HG03064 (cell line): ENCODE measurements at regions not wholly inside any gene's neighbourhood (a gene's known extent, or its start where the extent isn't known, plus 50 kb on each side); places are given as distances from the start of the nearest gene placed in this dataset.

Experiments
- ATAC-seq: cut with Tn5 transposase; IDR thresholded peaks from one replicate; pipeline ENCODE4 v1.9.1; 2021; ENCODE audit warnings: low read depth; ENCODE audit not compliant: unreplicated experiment

DNA sequence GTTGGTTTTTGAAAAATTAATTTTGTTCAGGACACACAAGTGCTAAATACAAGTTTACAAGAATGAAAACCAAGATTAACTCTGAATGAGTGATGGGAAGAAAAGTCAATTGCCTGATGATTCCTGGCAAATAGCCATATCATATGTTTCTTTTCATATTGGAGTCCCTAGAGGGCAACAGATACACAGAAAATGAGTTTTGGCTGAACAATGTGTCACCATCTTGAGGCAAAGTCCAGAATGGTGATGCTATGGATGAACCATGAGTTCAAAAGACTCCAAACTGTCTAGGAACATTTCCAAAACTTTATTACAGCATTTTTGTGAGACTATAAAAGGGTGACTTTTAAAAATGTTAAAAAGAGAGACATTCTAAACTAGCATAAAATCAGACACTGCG, 382.9 kb downstream of the TMEM161B start:
- ATAC-seq = no peak

DNA sequence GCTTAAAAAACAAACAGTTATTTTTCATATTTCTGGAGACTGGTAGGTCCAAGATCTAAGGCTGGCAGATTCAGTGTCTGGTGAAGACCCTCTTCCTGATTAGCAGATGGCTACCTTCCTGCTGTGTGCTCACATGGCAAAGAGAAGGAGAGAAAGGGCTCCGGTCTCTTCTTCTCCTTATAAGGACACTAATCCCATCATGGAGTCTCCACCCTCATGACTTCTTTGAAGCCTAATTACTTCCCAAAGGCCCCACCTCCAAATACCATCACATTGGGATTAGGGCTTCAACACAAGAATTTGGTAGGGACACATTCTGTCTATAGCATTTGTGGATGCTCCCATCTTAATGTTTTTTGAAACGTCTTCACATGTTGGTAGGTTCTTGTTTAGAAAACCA, 391.1 kb downstream of the TMEM161B start:
- ATAC-seq = no peak

DNA sequence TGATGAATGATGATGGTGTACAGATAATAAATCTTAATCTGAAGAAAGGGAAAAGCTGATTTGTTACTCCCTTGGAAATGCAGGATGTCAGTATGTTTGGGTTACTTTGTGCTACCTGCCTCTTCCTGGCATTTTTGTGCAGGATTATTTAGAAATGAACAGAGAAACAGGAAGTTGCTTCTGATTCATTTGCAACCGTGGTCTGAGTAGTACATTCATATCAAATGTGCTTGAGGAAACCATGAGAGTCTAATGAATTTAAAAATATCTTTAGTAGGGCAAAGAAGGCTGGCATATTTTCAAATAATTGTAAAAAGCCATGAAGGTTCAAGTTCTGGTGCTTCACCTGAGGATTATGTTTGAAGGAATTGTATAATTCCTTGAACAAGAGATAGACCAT, 391.6 kb downstream of the TMEM161B start:
- ATAC-seq = no peak

DNA sequence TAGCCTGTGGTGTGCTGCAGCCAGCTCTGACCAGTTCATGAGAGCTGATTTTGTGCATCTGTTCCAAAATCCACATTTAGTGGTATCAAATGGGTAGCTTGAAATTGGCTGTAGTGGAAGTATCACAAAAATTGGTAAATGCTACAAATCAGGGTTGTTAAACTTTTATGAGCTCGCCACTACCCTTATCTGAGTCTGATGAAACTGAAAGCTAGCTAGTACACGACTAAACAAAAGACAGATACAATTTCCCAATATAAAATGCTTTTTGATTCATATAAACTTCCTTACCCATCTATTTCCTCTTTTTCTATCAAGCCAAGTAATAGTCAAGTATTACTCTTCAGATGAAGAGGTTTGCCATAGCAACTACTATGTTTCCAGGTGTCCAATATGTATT, 392.0 kb downstream of the TMEM161B start:
- no peak for ATAC-seq

DNA sequence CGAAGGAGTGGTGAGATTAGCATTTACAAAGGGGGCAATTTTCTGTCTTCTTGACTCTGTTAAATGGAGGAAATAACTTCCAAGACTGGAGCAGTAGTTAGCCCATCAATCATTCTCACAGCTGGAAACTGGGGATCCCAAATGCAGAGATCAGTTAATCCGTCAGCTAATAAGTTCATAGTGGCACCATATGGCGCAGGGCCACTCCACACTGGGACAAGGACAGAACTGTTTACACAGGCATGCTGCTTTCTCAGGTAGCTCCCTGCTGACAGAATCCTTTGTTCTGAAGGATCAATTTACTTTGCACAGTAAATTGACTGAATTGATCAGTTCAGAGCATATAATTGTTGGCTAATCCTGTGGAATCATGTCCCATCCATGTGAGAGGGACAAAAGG, 395.7 kb downstream of the TMEM161B start:
- ATAC-seq = no peak

DNA sequence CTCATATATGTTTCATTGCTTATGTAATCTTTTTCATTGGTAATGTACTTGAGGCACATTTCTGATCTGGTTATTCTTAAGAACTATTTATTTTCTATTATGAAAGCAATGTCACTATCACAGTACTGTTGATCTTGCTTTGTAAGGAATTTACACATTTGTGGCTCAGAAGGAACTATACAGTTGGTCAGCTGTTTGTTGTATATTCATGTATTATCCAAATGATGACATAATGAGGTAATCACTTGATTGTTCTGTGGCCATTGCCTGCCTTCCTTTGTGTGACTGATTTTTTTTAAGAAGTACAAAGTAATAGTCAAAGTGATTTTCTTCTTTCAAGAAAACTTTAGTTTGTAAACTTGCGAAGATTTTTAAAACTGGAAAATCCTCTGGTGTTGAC, 399.9 kb downstream of the TMEM161B start:
- ATAC-seq = no peak

DNA sequence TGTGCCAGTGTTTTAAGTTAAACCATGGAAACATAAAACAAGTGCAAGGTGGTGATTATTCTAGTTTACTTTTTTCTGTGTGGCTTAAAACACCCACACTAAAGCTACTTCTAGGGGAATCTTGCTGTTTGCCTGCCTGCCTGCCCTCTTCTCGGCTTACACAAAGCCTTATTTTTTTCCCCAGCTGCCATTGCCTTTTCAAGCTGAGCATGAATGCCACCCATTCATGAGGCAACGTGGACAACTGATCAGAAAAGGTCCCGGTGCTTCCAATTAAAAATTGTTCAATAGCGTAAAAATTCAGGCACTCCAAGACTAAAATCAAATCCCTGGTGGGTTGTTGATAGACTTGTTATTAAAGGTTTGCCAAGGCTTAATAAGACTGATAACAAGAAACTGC, 401.4 kb downstream of the TMEM161B start:
- no peak for ATAC-seq

DNA sequence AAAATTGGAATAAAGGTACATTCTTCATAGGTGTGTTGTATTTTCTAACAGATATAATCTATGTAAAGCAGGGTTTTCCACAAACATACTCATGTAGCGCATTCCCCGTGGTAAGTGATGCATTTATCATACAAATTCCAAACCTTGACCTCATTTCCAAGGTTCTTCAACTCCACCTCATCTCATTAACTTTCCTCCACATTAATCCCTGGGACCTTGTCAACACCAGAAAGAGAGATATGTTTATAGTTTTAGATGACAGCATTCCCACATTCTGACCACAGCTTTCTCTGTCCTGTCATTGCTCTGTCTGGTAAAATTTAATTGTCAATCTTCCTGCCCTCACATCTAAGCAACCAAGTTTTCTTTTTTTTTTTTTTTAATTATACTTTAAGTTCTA, 415.1 kb downstream of the TMEM161B start:
- no peak for ATAC-seq

DNA sequence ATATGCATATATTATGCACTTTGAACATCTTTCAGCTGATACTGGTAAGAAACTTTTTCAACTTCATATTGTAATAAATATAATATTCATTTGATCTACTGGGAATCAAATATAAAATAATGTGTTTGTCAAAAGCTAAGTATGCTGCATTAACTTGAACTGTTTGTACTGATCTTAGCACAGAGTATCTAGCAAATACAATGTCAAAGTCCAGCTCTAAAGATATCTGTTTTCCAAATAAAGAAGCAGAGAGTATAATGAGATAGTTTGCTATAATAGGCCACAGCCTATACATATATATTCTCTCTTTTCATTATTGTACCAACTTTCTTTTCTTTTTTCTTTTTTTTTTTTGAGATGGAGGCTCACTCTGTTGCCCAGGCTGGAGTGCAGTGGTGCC, 417.0 kb downstream of the TMEM161B start:
- ATAC-seq = no peak

DNA sequence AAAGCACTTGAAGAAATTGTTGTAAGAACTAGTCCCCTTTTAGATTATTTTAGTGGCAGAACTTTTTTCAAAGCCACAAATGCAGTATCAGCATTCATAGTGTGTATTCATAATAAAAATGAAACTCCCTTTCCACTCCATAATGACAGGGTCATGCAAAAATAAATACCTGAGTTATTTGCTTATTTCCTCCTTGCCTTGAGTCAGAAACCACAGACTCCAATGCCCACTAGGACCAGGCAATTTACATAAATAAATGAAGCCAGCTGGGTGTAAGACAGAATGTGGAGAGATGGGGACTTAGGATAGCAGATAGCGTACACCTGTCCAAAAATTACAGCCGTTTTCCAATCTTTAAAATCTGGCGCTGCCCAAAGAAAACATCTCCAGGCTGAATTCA, 417.8 kb downstream of the TMEM161B start:
- ATAC-seq = no peak

DNA sequence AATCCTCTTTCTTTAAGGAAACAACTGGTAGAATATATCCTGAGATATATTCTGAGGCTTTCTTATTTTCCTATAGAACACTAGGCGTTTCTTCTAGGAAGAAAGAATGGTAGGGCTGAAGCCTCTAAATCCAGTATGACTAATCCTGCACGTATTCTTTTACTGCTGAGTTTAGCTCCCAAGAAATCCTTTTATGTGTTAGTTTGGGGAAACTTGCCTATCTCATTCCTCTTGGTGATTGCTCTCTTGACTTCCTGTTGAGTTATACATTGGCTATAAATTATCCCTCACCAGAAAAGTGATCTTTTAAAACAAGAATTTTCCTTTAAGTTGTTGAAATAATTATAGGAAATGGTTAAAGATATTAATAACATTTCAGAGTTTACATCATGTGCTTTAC, 422.9 kb downstream of the TMEM161B start:
- no peak for ATAC-seq

DNA sequence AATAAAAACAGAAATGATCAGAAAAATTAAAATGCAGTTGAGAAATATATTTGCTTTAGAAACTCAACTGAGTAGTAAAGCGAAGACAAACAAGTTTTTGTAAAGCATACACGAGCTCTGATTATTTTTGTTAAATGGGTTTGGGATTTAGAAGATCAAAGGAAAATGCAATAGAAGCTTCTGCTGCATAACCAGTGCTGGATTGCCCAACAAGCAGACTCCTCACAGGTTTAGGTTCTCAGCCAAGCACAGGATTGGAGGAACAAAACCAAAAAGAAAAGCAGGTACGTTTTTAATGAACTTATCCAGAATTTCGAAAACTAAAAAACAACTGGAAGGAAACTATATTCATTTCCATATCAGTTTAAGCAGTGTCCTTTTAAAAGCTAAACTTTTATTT, 423.8 kb downstream of the TMEM161B start:
- ATAC-seq = no peak

DNA sequence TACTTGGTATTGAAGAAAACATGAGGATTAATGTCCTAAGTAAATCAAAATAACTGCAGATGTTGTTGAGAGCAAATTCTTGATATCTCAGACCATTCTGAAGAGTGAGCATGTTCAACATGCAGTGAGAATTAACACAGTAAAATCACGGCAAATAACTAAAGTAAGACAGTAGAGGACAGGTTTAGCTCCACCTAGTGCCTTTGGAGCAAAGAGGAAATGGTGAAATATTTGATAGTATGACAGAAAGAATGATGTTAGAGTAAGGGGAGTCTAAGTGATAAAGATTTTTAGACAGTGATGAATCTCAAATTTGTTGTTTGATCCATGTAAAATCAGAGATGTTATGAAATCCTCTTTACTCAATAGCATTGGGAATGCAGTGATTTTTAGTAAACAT, 424.2 kb downstream of the TMEM161B start:
- no peak for ATAC-seq

DNA sequence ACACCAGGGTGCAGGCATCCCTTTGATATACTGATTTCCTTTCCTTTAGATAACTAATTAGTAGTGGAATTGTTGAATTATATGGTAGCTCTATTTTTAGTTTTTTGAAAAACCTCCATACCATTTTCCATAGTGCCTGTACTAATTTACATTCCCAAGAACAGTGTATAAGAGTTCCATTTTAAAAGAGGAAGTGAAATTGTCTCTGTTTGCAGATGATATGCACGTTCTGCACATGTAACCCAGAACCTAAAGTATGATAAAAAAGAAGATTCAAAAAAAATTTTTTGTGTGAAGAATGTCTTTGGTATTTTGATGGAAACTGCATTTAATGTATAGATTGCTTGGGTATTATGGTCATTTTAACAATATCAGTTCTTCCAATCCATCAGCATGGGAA, 424.0 kb upstream of the CCNH start:
- no peak for ATAC-seq

DNA sequence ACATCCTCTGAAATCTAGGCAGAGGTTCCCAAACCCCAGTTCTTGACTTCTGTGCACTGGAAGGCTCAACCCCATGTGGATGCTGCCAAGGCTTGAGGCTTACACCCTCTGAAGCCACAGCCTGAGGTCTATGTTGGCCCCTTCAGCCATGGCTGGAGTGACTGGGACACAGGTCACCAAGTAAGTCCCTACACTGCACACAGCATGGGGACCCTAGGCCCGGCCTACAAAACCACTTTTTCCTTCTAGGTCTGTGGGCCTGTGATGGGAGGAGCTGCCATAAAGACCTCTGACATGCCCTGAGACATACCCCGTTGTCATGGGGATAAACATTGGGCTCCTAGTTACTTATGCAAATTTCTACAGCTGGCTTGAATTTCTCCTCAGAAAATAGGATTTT, 418.8 kb upstream of the CCNH start:
- no peak for ATAC-seq

DNA sequence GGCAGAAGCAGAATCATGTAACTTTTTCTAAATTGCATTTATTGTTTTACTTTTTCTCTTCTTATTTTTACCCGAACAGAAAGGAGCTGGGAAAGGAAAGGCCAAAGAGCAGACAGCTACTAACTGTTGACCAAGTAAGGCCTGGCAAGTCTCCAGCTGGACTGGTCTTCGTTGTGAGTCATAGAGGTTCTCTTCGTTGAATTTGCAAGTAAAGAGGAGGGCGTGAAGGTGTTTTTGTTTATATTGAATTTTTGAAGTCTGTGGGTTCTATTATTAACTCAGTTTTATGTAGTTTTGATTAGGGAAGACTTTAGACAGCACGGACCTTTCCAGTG, 416.5 kb upstream of the CCNH start:
- no peak for ATAC-seq

DNA sequence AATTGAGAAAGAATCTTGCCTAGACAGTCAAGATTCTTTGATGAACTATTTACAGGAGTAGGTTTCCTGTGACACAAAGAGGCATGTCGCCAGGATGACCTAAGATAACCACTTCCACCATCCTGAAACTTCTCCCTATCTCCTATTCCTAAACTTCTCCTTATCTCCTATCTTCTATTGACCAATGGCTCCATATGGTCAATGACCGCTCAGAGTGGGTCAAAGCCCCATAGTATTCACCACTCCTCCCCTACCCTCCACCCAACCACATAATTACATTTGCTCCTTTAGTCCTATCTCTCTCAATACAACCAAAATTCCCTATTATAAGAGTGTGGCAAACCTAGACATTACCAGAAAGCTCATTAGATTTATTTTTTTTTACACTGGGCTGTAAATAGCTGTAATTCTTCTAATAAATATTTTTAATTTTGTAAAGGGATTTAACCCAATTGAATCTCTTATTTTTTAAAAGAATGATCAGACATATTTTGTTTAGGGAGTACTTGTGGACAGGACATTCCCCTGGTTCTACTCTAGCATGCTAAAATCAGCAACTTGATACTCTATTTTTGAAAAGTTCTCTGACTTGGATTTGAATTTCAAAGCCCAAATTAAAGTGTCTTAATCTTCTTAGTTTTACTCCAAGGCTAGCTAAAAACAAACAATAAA, 416.0 kb upstream of the CCNH start:
- ATAC-seq = no peak

DNA sequence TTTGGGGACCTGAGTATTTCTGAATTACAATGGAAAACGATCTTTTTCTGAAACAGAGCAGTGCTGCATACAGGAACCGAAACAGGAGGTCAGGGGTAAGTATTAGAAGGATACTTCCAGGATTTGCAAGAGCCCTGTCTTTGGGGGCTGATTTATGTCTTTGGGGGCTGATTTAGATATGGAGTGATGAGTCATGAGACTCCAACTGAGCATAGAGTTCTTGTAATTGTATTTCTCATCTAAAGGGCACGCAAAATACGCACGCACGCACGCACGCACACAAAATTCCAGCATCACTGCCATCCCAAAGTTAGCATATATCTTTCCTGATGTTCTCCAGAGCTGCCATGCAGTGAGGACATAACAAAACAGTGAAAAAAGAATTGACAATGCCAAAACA, 414.8 kb upstream of the CCNH start:
- no peak for ATAC-seq

DNA sequence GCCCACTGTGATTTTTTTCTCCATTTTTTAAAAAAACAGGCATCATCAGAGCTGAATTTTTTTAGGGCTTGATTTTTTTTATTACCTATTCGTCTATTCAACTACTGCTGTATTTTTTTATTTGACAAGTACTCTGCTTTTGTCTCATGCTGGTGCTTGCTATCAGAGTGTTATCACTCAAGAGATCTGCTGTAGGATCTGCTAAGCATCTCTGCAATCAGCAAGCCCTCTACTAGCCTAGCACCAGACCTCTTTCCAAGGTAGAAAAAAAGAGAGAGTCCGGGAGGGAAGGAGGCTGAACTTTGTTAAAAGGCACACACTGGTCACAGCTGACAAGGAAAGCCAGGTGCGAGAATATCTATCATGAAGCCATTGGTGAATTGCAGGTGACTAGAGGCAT, 413.8 kb upstream of the CCNH start:
- ATAC-seq = no peak

DNA sequence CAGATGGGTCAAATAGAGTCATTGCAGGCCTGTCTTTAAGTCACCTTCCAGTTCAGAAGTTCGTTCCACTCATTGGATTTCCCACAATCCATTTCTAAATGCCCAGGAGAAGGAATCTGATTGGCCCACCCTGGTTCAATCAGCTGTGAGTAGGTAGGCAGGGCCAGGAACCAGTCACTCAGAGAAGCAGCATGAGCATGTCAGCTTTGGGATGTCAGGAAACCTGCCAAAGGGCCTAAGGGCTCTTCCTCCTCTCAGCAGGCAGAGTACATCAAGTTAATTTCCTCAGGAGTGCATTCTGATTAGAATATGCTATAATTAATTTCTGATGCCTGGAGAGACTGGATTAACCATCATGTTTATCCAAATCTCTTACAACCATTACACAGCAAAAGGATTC, 412.9 kb upstream of the CCNH start:
- no peak for ATAC-seq

DNA sequence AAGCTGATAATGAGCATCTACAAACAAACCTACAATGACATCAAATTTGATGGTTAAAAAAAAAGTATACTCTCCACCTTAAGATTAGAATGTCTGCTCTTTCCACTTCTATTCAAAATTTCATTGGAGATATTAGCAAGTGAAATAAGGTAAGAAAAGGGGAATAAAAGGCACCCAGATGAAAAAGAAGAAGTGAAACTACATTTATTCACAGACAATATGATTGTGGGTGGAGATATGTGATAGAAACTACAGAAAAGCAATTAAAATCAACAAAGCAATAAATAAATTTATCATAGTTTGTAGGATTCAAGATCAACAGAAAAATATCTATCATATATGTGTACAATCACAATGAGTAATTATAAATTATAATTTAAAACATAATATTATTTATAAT, 395.1 kb upstream of the CCNH start:
- ATAC-seq = no peak

DNA sequence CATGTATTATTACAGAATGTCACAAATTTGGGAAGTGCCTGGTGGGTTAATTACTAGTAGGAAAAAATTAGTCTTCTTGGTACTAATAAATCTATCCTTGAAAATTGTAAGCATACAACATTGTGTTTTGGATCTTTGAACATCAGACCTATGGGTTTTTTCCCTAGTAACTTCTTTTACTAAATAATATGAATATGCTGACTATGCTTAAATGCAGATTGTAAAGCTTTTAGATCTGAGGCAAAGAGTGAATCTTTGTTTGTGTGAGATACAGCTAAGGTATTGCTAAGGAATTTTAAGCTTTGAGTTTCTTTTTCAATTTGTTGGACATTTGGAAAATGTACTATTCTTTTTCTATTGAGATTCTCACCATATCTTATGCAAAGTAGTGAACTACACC, 390.6 kb upstream of the CCNH start:
- no peak for ATAC-seq

DNA sequence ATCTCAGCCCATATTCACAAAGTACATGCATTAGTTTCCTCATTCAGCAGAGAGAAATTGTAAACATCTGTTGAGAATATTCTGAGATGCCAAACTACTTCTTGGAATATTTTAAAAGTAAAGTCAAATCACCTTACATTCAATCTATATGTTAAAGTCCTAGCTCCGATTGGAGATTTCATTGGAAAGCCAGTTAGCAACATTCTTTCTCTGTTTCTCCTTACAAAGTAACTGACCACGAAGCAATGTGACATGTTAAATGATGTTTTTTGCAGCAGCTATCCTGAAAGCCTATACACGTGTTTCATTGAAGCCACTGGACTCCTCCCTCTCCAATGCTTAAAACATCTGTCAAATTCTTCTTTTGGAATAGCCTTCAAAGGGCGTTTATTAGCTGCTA, 379.1 kb upstream of the CCNH start:
- ATAC-seq = no peak
